ENCODE measurements at regions not wholly inside any gene's neighbourhood (a gene's known extent, or its start where the extent isn't known, plus 50 kb on each side); places are given as distances from the start of the nearest gene placed in this dataset.
A peak's percentile ranks its signal among the peaks of the same experiment; 100 is the strongest.

DNA sequence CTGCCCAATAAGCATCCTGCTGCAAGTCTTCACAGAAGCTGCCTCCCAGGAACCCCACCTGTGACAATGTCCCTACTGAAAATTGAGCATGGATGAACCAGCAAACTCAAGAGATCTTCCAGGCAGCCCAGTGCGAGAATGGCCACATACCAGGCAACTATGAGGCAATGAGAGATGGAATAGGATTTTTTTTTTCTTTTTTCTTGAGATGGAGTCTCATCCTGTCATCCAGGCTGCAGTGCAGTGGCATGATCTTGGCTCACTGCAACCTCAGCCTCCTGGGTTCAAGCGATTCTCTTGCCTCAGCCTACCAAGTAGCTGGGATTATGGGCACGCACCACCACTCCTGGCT lies 60.9 kb upstream of the ARL8B start:
- no peaks in the 10 kb centered on the region for H4K20me1 ChIP-seq (replicated peaks; ENCODE audit: control insufficient read depth, insufficient read depth, low read length)
- ChIA-PET POLR2A (interaction anchor here (0.5 to 1.5 kb wide), 2 partner anchors 10 to 335 kb away, joined by 3 read pairs; no protein-coding TSS in a partner anchor), CTCF (ENCODE audit: low intra/inter-chr PET ratio) (interaction anchor here (1.8 kb wide), 1 partner anchor 350 kb away, joined by 4 read pairs; no protein-coding TSS in a partner anchor)
- BruUV-seq (replicated peaks) = no TSS peak
- peaks cover 0 to 20% of the 10 kb centered on the region in 2 experiments; a peak in 4 of 5 replicates for H3K4me1 ChIP-seq (replicated peaks in 1 of 2; ENCODE audit: control insufficient read depth in 2 of 2, insufficient read depth in 2 of 2, low read length in 2 of 2)
- no peaks in the 10 kb centered on the region for H3K27me3 ChIP-seq (ENCODE audit: control insufficient read depth in 2 of 2, insufficient read depth in 2 of 2, low read length in 2 of 2)
- no peaks in the 10 kb centered on the region for H3K79me2 ChIP-seq (ENCODE audit: control insufficient read depth, insufficient read depth, low read length)
- H3K9ac ChIP-seq (ENCODE audit: insufficient read depth in 1 of 2, low read depth in 2 of 2, low read length in 2 of 2) = 0 out of 4 replicates have a peak overlapping the region, but pooled peaks of 1 of the 2 experiments have one; percentile 47
- ATAC-seq (no peak), FAIRE-seq (no peak), DNase-seq (ENCODE audit: extremely low read depth in 1 of 4, low spot score in 3 of 4) (no peak)
- intact Hi-C loops (cut with micrococcal nuclease) = no loop called here
- no peak overlapping the region for H2AFZ ChIP-seq (ENCODE audit: low read depth, low read length)
- H3K4me2 ChIP-seq (ENCODE audit: insufficient read depth, low read length) = no peak overlapping the region
- no peak overlapping the region for H3K27ac ChIP-seq (ENCODE audit: extremely low read depth, low read depth, low read length)
- WGBS (ENCODE audit: insufficient coverage, low coverage, missing lambda C conversion rate) = 62% methylated on average over 3 of the region's 3 CpGs
- H3K36me3 ChIP-seq (ENCODE audit: control insufficient read depth, insufficient read depth, low read length) = no peaks in the 10 kb centered on the region
- in situ Hi-C loops (cut with MboI) = loop anchor here (5.0 kb wide), 1 partner anchor 339 kb away; no protein-coding TSS in a partner anchor
- no peak overlapping the region for H3K4me3 ChIP-seq
- no peaks in the 10 kb centered on the region for H3K9me3 ChIP-seq (replicated peaks; ENCODE audit: control insufficient read depth, insufficient read depth, low read depth, low read length)
- no peaks in the 10 kb centered on the region for H3K9me1 ChIP-seq (ENCODE audit: control insufficient read depth, insufficient read depth, low read length)
- TF ChIP-seq STAG1 (CRISPR knock-in tag; IDR thresholded peaks at IDR 0.05; ENCODE audit: borderline replicate concordance) (no peak), CXXC5 (CRISPR knock-in tag; IDR thresholded peaks at IDR 0.05) (no peak), ZNF436 (CRISPR knock-in tag; IDR thresholded peaks at IDR 0.05) (no peak), ASH1L (IDR thresholded peaks at IDR 0.05; ENCODE audit: borderline replicate concordance, low read depth, partially characterized antibody) (no peak), NRF1 (conservative IDR thresholded peaks at IDR 0.05 in 1 of 2, IDR thresholded peaks at IDR 0.05 in 1 of 2) (peak in 1 of 2 experiments; percentile 28; a peak in 1 of 4 replicates), DNMT1 (IDR thresholded peaks at IDR 0.05) (no peak), CHD4 (IDR thresholded peaks at IDR 0.05; ENCODE audit: insufficient read depth, insufficient replicate concordance, low read depth, low read length, poor library complexity, severe bottlenecking) (no peak), ILK (tag; IDR thresholded peaks at IDR 0.05; ENCODE audit: borderline replicate concordance, low read depth) (no peak), ZBTB11 (CRISPR knock-in tag; IDR thresholded peaks at IDR 0.05) (no peak), ZNF444 (CRISPR knock-in tag; IDR thresholded peaks at IDR 0.05) (no peak), CEBPG (CRISPR knock-in tag; IDR thresholded peaks at IDR 0.05) (peak; percentile 48), CEBPG (tag; conservative IDR thresholded peaks at IDR 0.05 in 1 of 2, IDR thresholded peaks at IDR 0.05 in 1 of 2) (peak in 1 of 2 experiments; percentile 52; a peak in 2 of 4 replicates), PTTG1 (tag; IDR thresholded peaks at IDR 0.05; ENCODE audit: low read depth) (no peak)
- TF ChIP-seq, protein P1, sequence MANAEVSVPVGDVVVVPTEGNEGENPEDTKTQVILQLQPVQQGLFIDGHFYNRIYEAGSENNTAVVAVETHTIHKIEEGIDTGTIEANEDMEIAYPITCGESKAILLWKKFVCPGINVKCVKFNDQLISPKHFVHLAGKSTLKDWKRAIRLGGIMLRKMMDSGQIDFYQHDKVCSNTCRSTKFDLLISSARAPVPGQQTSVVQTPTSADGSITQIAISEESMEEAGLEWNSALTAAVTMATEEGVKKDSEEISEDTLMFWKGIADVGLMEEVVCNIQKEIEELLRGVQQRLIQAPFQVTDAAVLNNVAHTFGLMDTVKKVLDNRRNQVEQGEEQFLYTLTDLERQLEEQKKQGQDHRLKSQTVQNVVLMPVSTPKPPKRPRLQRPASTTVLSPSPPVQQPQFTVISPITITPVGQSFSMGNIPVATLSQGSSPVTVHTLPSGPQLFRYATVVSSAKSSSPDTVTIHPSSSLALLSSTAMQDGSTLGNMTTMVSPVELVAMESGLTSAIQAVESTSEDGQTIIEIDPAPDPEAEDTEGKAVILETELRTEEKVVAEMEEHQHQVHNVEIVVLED (CRISPR knock-in tag; IDR thresholded peaks at IDR 0.05) = no peak

All from K562 (cell line).